ENCODE measurements at regions not wholly inside any gene's neighbourhood (a gene's known extent, or its start where the extent isn't known, plus 50 kb on each side); places are given as distances from the start of the nearest gene placed in this dataset.

DNA sequence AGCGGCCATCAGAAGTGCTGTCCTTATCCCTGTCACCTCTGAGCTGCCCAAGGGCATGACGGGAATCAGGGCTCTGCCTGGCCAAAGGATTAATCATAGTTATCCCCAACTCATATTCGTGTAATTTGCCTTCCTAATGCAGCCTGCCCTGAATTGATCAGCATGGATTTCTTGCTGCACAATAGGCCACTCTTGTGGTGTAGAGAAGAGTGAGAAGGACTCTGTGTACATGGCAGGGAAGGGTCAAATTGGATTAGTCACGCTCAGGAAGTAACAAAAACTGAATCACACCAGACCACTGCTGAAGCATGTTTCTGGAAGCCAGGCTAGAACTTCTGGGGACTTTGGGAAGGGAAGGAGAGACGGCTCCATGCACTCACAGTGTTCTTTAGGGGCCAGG lies 227.0 kb downstream of the BUB3 start:
- TF ChIP-seq, protein P1, sequence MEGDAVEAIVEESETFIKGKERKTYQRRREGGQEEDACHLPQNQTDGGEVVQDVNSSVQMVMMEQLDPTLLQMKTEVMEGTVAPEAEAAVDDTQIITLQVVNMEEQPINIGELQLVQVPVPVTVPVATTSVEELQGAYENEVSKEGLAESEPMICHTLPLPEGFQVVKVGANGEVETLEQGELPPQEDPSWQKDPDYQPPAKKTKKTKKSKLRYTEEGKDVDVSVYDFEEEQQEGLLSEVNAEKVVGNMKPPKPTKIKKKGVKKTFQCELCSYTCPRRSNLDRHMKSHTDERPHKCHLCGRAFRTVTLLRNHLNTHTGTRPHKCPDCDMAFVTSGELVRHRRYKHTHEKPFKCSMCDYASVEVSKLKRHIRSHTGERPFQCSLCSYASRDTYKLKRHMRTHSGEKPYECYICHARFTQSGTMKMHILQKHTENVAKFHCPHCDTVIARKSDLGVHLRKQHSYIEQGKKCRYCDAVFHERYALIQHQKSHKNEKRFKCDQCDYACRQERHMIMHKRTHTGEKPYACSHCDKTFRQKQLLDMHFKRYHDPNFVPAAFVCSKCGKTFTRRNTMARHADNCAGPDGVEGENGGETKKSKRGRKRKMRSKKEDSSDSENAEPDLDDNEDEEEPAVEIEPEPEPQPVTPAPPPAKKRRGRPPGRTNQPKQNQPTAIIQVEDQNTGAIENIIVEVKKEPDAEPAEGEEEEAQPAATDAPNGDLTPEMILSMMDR (IDR thresholded peaks at IDR 0.05), result no peak
- no peak for TF ChIP-seq POLR2A (IDR thresholded peaks at IDR 0.05)

Measured in lower leg skin (tissue), 3 donors.